ENCODE measurements at regions not wholly inside any gene's neighbourhood (a gene's known extent, or its start where the extent isn't known, plus 50 kb on each side); places are given as distances from the start of the nearest gene placed in this dataset.

DNA sequence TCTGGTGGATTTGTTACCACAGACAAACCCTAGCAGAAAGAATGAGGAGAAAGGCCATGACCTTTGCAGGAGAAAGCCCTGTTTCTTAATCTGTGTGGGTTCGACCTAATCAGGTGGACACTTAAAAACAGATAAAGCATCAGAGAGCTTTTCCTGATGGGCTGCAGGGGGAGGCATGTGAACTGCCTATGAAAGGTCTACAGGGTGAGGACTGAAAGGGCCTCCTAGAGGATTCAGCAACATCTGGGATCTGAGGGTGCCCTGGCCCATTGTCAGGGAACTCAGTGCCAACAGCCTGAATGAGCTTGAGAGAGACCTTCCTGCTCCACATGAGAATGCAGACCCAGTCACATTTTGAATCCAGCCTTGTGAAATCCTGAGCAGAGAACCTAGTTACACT lies 178.8 kb upstream of the DDHD1 start:
- Histone ChIP-seq H3K36me3 (no peaks in the 10 kb centered on the region), H3K4me3 (ENCODE audit: low read depth, low read length) (no peak overlapping the region), H3K27me3 (peaks cover 13% of the 10 kb centered on the region; the same call in 1 of the 2 replicates), H3K9me3 (no peaks in the 10 kb centered on the region), H3K4me1 (no peaks in the 10 kb centered on the region)
- TF ChIP-seq, protein P1, sequence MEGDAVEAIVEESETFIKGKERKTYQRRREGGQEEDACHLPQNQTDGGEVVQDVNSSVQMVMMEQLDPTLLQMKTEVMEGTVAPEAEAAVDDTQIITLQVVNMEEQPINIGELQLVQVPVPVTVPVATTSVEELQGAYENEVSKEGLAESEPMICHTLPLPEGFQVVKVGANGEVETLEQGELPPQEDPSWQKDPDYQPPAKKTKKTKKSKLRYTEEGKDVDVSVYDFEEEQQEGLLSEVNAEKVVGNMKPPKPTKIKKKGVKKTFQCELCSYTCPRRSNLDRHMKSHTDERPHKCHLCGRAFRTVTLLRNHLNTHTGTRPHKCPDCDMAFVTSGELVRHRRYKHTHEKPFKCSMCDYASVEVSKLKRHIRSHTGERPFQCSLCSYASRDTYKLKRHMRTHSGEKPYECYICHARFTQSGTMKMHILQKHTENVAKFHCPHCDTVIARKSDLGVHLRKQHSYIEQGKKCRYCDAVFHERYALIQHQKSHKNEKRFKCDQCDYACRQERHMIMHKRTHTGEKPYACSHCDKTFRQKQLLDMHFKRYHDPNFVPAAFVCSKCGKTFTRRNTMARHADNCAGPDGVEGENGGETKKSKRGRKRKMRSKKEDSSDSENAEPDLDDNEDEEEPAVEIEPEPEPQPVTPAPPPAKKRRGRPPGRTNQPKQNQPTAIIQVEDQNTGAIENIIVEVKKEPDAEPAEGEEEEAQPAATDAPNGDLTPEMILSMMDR (IDR thresholded peaks at IDR 0.05; ENCODE audit: low read depth, low read length), result no peak
- no peak for DNase-seq

DNA sequence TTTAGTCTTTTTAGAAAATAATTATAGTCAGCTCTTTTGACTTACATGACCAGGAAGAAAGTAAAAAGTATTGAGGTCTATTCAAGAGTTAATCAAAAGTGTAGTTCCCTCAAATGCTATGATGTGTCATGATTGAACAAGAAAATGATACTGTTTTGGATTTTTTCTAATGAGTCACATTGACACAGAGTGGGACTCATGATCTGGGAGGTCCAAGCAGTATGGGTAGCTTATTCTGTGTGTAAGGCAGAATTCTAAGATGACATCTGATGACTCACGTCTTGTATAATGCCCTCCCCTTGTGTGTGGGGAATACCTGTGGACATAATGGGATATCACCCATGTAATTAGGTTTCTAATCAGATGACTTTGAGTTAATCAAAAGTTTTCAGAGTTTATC lies 178.1 kb upstream of the DDHD1 start:
- TF ChIP-seq, protein P1 (IDR thresholded peaks at IDR 0.05; ENCODE audit: low read depth, low read length), result no peak
- no peak for DNase-seq
- Histone ChIP-seq H3K36me3 (no peaks in the 10 kb centered on the region), H3K9me3 (no peaks in the 10 kb centered on the region), H3K4me3 (ENCODE audit: low read depth, low read length) (no peak overlapping the region), H3K27me3 (peaks cover 18% of the 10 kb centered on the region), H3K4me1 (no peaks in the 10 kb centered on the region)

DNA sequence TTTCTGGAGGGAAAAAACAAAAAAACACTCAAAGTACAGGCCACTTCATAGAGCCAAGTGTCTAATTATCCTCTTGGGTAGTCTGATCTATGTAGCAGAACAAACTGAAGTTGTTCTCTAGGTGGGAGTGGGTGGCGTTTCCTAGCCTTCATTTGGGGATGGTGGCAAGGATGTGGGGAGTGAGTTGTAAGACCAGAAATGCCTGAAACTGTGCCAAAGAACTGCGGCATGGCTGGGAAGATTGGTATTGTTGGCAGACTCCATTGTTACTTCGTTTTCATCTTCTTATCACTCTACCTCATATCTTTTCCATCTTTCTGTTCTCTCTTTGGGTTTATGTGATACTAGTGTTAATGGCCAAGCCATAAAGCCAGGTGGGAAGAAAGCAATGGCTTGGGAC lies 177.3 kb upstream of the DDHD1 start:
- TF ChIP-seq, protein P1 (IDR thresholded peaks at IDR 0.05; ENCODE audit: low read depth, low read length), result no peak
- no peaks in the 10 kb centered on the region for H3K9me3 ChIP-seq
- peaks cover 22% of the 10 kb centered on the region for H3K27me3 ChIP-seq
- no peak overlapping the region for H3K4me3 ChIP-seq (ENCODE audit: low read depth, low read length)
- H3K4me1 ChIP-seq, result no peaks in the 10 kb centered on the region
- H3K36me3 ChIP-seq, result no peaks in the 10 kb centered on the region
- no peak for DNase-seq

DNA sequence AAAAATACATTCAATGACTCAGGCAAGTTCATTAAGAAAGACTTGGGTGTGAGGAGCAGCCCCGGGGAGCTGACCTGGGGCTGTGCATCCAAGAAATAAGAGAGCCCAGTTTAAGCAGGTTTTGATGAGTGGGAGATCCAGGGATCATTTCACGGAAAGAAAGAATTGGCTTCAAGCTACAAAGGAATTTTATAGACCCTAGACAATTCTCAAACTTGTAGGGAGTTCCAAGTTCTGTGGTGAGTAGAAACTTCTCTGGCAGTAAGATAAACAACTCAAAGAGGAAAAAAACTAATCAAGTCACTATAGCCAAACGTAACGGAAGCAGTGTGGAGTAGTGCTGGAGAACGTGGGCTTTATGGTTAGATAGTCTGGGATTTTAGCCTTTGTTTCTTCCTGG lies 175.7 kb upstream of the DDHD1 start:
- TF ChIP-seq, protein P1 (IDR thresholded peaks at IDR 0.05; ENCODE audit: low read depth, low read length), result no peak
- peaks cover 22% of the 10 kb centered on the region for H3K27me3 ChIP-seq
- no peak overlapping the region for H3K4me3 ChIP-seq (ENCODE audit: low read depth, low read length)

DNA sequence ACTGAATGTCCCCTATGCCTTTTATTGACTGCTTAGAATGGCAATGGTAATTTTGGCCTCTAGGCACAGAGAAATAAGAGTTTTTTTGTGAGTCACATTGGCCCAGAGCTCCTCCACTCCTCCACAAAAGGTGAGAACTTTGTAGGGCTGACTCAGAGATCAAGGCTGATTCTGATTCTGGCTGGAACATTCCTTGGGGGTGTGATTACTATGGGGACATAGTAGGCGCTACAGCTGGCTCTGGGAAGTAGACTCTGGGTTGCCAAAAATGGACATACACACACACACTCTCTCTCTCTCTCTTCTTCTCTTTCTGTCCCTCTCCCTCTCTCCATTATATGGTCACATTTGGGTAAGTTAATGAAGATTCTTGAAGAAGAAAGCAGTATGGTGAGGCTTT lies 174.6 kb upstream of the DDHD1 start:
- no peak overlapping the region for H3K4me3 ChIP-seq (ENCODE audit: low read depth, low read length)
- H3K4me1 ChIP-seq, result no peaks in the 10 kb centered on the region
- no peak for DNase-seq
- H3K36me3 ChIP-seq, result no peaks in the 10 kb centered on the region
- no peaks in the 10 kb centered on the region for H3K9me3 ChIP-seq
- H3K27me3 ChIP-seq, result peaks cover 22% of the 10 kb centered on the region
- TF ChIP-seq, protein P1 (IDR thresholded peaks at IDR 0.05; ENCODE audit: low read depth, low read length), result no peak

More for the DNA sequence above, 175.7 kb upstream of the DDHD1 start:
- Histone ChIP-seq H3K4me1 (no peaks in the 10 kb centered on the region), H3K36me3 (no peaks in the 10 kb centered on the region), H3K9me3 (no peaks in the 10 kb centered on the region)
- DNase-seq, result no peak

DNA sequence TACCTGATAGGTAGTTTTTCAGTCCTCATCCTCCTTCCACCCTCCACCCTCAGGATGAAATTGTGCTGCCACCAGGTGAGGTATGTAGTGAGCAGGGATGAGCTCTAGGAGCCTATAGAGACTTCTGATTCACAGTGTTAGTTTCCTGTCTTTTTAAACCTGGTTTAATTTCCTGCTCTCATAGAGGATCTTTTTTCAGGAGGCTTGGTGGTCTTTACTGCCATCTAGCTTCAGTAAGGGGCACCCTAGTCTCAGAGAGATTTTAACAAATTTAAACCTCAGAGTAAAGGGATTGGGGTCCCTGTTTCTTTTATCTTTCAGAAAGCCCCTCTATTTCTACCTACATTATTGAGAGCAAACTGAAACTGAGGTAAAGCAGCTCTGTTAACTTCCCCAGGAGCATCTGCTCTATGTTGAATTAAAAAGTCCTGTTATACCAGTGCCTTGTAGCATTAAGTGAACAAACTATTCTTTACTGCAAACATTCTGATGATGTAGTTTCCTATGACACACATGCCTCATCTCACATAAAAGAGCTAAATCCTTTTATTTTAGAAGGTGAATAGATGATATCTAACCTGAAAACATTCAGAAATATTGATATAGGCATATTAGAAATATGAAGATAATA lies 172.2 kb upstream of the DDHD1 start:
- Histone ChIP-seq H3K4me3 (ENCODE audit: low read depth, low read length) (no peak overlapping the region), H3K27me3 (peaks cover 19% of the 10 kb centered on the region), H3K4me1 (no peaks in the 10 kb centered on the region), H3K9me3 (no peaks in the 10 kb centered on the region), H3K36me3 (no peaks in the 10 kb centered on the region)
- no peak for DNase-seq
- TF ChIP-seq, protein P1 (IDR thresholded peaks at IDR 0.05; ENCODE audit: low read depth, low read length), result peak; percentile 64

Measured in BE2C (cell line).